Ovary (tissue), 3 donors: ENCODE measurements at regions not wholly inside any gene's neighbourhood (a gene's known extent, or its start where the extent isn't known, plus 50 kb on each side); places are given as distances from the start of the nearest gene placed in this dataset.

ENCODE experiments used
- EP300 ChIP-seq: sonication (generic); formaldehyde crosslinking; IDR thresholded peaks from one replicate; pipeline ENCODE4 v1.6.1; 2017; ENCODE audit warnings: antibody characterized with exemption
- POLR2A ChIP-seq: fragments of 450-650 bp; IDR thresholded peaks from one replicate; pipeline ENCODE4 v1.6.1; 2017; ENCODE audit warnings: antibody characterized with exemption, mild to moderate bottlenecking, moderate library complexity
- TF ChIP-seq, protein P1 (sequence below), 3 donors: fragments of 450-650 bp in 2 of 3; fragments of 200-600 bp in 1 of 3; IDR thresholded peaks; one replicate each; pipeline versions ENCODE4 v1.5.1 to v1.8.0; 2016 to 2022; ENCODE audit warnings: antibody characterized with exemption in 3 of 3, mild to moderate bottlenecking in 1 of 3
- donor health status: DM: no; HTN: no; CAD: no.

DNA sequence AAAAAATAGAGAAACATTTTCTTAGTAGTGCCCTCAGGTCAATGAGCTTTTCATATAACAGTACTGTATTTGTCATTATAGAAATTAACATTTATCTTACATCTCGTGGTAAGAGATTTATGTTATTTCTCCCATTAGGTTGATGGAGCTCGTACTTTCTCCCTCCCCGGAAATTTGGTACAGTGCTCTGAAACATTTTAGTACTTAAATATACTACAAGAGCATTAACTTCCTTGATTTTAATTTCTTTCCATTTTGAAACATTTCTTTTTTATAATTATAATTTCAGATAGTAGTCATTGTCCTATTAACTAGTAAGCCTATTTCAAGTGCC is 205.4 kb downstream of the MBL2 start:
- TF ChIP-seq, protein P1, sequence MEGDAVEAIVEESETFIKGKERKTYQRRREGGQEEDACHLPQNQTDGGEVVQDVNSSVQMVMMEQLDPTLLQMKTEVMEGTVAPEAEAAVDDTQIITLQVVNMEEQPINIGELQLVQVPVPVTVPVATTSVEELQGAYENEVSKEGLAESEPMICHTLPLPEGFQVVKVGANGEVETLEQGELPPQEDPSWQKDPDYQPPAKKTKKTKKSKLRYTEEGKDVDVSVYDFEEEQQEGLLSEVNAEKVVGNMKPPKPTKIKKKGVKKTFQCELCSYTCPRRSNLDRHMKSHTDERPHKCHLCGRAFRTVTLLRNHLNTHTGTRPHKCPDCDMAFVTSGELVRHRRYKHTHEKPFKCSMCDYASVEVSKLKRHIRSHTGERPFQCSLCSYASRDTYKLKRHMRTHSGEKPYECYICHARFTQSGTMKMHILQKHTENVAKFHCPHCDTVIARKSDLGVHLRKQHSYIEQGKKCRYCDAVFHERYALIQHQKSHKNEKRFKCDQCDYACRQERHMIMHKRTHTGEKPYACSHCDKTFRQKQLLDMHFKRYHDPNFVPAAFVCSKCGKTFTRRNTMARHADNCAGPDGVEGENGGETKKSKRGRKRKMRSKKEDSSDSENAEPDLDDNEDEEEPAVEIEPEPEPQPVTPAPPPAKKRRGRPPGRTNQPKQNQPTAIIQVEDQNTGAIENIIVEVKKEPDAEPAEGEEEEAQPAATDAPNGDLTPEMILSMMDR (IDR thresholded peaks at IDR 0.05) = no peak
- TF ChIP-seq POLR2A (no peak), EP300 (no peak)
